ENCODE measurements at regions not wholly inside any gene's neighbourhood (a gene's known extent, or its start where the extent isn't known, plus 50 kb on each side); places are given as distances from the start of the nearest gene placed in this dataset.
A peak's percentile ranks its signal among the peaks of the same experiment; 100 is the strongest.

- DNase-seq (ENCODE audit: low read depth in 2 of 3, low spot score in 1 of 3): no peak
Measured at GRCh38 chr15:29959384-29960137, 123.2 kb upstream of the GOLGA8J start.

- DNase-seq (ENCODE audit: low read depth in 2 of 3, low spot score in 1 of 3): no peak
Measured at GRCh38 chr15:29952225-29952624, 130.0 kb upstream of the TJP1 start.

GRCh38 chr15:29945943-29946596, 123.8 kb upstream of the TJP1 start:
- no peak for DNase-seq (ENCODE audit: low read depth in 2 of 3, low spot score in 1 of 3)

GRCh38 chr15:29944925-29945324, 122.7 kb upstream of the TJP1 start:
- DNase-seq (ENCODE audit: low read depth in 2 of 3, low spot score in 1 of 3): no peak

GRCh38 chr15:29942548-29942947, 120.3 kb upstream of the TJP1 start:
- DNase-seq (ENCODE audit: low read depth in 2 of 3, low spot score in 1 of 3): no peak

- no peak for DNase-seq (ENCODE audit: low read depth in 2 of 3, low spot score in 1 of 3)
Measured at GRCh38 chr15:29942143-29942542, 119.9 kb upstream of the TJP1 start.

GRCh38 chr15:29939404-29939803, 117.1 kb upstream of the TJP1 start:
- DNase-seq (ENCODE audit: low read depth in 2 of 3, low spot score in 1 of 3): no peak

- DNase-seq (ENCODE audit: low read depth in 2 of 3, low spot score in 1 of 3): no peak
Measured at GRCh38 chr15:29938361-29939335, 116.4 kb upstream of the TJP1 start.

- no peak for DNase-seq (ENCODE audit: low read depth in 2 of 3, low spot score in 1 of 3)
Measured at GRCh38 chr15:29937956-29938355, 115.7 kb upstream of the TJP1 start.

- no peak for DNase-seq (ENCODE audit: low read depth in 2 of 3, low spot score in 1 of 3)
Measured at GRCh38 chr15:29936353-29937049, 114.2 kb upstream of the TJP1 start.

- DNase-seq (ENCODE audit: low read depth in 2 of 3, low spot score in 1 of 3): no peak
Measured at GRCh38 chr15:29935296-29936004, 113.2 kb upstream of the TJP1 start.

GRCh38 chr15:29934251-29934650, 112.0 kb upstream of the TJP1 start:
- no peak for DNase-seq (ENCODE audit: low read depth in 2 of 3, low spot score in 1 of 3)

GRCh38 chr15:29933042-29933803, 111.0 kb upstream of the TJP1 start:
- DNase-seq (ENCODE audit: low read depth in 2 of 3, low spot score in 1 of 3): no peak

- DNase-seq (ENCODE audit: low read depth in 2 of 3, low spot score in 1 of 3): no peak
Measured at GRCh38 chr15:29926083-29926388, 103.8 kb upstream of the TJP1 start.

- DNase-seq (ENCODE audit: low read depth in 2 of 3, low spot score in 1 of 3): peak; percentile 3 to 17 (median 15)
Measured at GRCh38 chr15:29925227-29926082, 103.2 kb upstream of the TJP1 start.

- DNase-seq (ENCODE audit: low read depth in 2 of 3, low spot score in 1 of 3): no peak
Measured at GRCh38 chr15:29924750-29925149, 102.5 kb upstream of the TJP1 start.

- DNase-seq (ENCODE audit: low read depth in 2 of 3, low spot score in 1 of 3): no peak
Measured at GRCh38 chr15:29922191-29922590, 99.9 kb upstream of the TJP1 start.

GRCh38 chr15:29921130-29921601, 98.9 kb upstream of the TJP1 start:
- no peak for DNase-seq (ENCODE audit: low read depth in 2 of 3, low spot score in 1 of 3)

GRCh38 chr15:29920515-29920914, 98.2 kb upstream of the TJP1 start:
- DNase-seq (ENCODE audit: low read depth in 2 of 3, low spot score in 1 of 3): no peak

All from stimulated activated CD4-positive, alpha-beta T cell treated with anti-CD3 and anti-CD28 coated beads, Interleukin-12 subunit alpha, Interleukin-12 subunit beta, amount 100 ng/mL, for 48 hours (primary cell).